H1 (cell line): ENCODE measurements at regions not wholly inside any gene's neighbourhood (a gene's known extent, or its start where the extent isn't known, plus 50 kb on each side); places are given as distances from the start of the nearest gene placed in this dataset.

Source experiments
- CBX5 ChIP-seq: fragments of 300-800, 300-1000 bp; sonication (generic); IDR thresholded peaks from 2 replicates; pipeline ENCODE4 v1.7.1; 2016; ENCODE audit warnings: antibody characterized with exemption, low read length, low read depth
- NANOG ChIP-seq: IDR thresholded peaks from 2 replicates; pipeline ENCODE4 v1.6.1; 2011; ENCODE audit warnings: low read length, low read depth, mild to moderate bottlenecking, inconsistent platforms; ENCODE audit not compliant: insufficient read depth, poor library complexity, severe bottlenecking
- RXRA ChIP-seq: IDR thresholded peaks from 2 replicates; pipeline ENCODE4 v1.6.1; 2011; ENCODE audit warnings: low read depth, mild to moderate bottlenecking, low read length, moderate library complexity; ENCODE audit not compliant: insufficient read depth
- SP1 ChIP-seq: IDR thresholded peaks from 2 replicates; pipeline ENCODE4 v1.6.1; 2011; ENCODE audit warnings: low read depth, low read length
- SRF ChIP-seq: IDR thresholded peaks from 2 replicates; pipeline ENCODE4 v1.6.1; 2011; ENCODE audit warnings: mild to moderate bottlenecking, low read depth, low read length, moderate library complexity
- TBP ChIP-seq: IDR thresholded peaks from 2 replicates; pipeline ENCODE4 v1.6.1; 2011; ENCODE audit warnings: low read depth, low read length, improper control_type of control experiment
- TEAD4 ChIP-seq: IDR thresholded peaks from 2 replicates; pipeline ENCODE4 v1.6.1; 2012; ENCODE audit warnings: low read depth, low read length, inconsistent platforms, mixed read lengths
- ZNF274 ChIP-seq: IDR thresholded peaks from 2 replicates; pipeline ENCODE4 v1.7.0; 2012; ENCODE audit warnings: low read length, borderline replicate concordance; ENCODE audit errors: extremely low read depth
- TF ChIP-seq, protein P1 (sequence below): fragments of 300-600 bp; sonication (generic); IDR thresholded peaks from 2 replicates; pipeline ENCODE4 v1.7.1; 2012; ENCODE audit warnings: low read length, moderate library complexity, mild to moderate bottlenecking, inconsistent platforms; ENCODE audit not compliant: insufficient replicate concordance
- TF ChIP-seq, protein P2 (sequence below): IDR thresholded peaks from 2 replicates; pipeline ENCODE4 v1.6.1; 2011; ENCODE audit warnings: low read depth, mild to moderate bottlenecking, low read length; ENCODE audit not compliant: insufficient read depth

- TF ChIP-seq, protein P1, sequence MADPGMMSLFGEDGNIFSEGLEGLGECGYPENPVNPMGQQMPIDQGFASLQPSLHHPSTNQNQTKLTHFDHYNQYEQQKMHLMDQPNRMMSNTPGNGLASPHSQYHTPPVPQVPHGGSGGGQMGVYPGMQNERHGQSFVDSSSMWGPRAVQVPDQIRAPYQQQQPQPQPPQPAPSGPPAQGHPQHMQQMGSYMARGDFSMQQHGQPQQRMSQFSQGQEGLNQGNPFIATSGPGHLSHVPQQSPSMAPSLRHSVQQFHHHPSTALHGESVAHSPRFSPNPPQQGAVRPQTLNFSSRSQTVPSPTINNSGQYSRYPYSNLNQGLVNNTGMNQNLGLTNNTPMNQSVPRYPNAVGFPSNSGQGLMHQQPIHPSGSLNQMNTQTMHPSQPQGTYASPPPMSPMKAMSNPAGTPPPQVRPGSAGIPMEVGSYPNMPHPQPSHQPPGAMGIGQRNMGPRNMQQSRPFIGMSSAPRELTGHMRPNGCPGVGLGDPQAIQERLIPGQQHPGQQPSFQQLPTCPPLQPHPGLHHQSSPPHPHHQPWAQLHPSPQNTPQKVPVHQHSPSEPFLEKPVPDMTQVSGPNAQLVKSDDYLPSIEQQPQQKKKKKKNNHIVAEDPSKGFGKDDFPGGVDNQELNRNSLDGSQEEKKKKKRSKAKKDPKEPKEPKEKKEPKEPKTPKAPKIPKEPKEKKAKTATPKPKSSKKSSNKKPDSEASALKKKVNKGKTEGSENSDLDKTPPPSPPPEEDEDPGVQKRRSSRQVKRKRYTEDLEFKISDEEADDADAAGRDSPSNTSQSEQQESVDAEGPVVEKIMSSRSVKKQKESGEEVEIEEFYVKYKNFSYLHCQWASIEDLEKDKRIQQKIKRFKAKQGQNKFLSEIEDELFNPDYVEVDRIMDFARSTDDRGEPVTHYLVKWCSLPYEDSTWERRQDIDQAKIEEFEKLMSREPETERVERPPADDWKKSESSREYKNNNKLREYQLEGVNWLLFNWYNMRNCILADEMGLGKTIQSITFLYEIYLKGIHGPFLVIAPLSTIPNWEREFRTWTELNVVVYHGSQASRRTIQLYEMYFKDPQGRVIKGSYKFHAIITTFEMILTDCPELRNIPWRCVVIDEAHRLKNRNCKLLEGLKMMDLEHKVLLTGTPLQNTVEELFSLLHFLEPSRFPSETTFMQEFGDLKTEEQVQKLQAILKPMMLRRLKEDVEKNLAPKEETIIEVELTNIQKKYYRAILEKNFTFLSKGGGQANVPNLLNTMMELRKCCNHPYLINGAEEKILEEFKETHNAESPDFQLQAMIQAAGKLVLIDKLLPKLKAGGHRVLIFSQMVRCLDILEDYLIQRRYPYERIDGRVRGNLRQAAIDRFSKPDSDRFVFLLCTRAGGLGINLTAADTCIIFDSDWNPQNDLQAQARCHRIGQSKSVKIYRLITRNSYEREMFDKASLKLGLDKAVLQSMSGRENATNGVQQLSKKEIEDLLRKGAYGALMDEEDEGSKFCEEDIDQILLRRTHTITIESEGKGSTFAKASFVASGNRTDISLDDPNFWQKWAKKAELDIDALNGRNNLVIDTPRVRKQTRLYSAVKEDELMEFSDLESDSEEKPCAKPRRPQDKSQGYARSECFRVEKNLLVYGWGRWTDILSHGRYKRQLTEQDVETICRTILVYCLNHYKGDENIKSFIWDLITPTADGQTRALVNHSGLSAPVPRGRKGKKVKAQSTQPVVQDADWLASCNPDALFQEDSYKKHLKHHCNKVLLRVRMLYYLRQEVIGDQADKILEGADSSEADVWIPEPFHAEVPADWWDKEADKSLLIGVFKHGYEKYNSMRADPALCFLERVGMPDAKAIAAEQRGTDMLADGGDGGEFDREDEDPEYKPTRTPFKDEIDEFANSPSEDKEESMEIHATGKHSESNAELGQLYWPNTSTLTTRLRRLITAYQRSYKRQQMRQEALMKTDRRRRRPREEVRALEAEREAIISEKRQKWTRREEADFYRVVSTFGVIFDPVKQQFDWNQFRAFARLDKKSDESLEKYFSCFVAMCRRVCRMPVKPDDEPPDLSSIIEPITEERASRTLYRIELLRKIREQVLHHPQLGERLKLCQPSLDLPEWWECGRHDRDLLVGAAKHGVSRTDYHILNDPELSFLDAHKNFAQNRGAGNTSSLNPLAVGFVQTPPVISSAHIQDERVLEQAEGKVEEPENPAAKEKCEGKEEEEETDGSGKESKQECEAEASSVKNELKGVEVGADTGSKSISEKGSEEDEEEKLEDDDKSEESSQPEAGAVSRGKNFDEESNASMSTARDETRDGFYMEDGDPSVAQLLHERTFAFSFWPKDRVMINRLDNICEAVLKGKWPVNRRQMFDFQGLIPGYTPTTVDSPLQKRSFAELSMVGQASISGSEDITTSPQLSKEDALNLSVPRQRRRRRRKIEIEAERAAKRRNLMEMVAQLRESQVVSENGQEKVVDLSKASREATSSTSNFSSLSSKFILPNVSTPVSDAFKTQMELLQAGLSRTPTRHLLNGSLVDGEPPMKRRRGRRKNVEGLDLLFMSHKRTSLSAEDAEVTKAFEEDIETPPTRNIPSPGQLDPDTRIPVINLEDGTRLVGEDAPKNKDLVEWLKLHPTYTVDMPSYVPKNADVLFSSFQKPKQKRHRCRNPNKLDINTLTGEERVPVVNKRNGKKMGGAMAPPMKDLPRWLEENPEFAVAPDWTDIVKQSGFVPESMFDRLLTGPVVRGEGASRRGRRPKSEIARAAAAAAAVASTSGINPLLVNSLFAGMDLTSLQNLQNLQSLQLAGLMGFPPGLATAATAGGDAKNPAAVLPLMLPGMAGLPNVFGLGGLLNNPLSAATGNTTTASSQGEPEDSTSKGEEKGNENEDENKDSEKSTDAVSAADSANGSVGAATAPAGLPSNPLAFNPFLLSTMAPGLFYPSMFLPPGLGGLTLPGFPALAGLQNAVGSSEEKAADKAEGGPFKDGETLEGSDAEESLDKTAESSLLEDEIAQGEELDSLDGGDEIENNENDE: no peak
- TF ChIP-seq CBX5 (no peak), SP1 (no peak), ZNF274 (no peak), TBP (no peak), NANOG (no peak), RXRA (no peak), SRF (no peak), TEAD4 (no peak)
- TF ChIP-seq, protein P2, sequence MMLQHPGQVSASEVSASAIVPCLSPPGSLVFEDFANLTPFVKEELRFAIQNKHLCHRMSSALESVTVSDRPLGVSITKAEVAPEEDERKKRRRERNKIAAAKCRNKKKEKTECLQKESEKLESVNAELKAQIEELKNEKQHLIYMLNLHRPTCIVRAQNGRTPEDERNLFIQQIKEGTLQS: no peak
Observed at GRCh38 chr11:103811870-103812455, 224.5 kb upstream of the DDI1 start (continued).
